Endodermal cell (in vitro differentiated cells): ENCODE measurements at regions not wholly inside any gene's neighbourhood (a gene's known extent, or its start where the extent isn't known, plus 50 kb on each side); places are given as distances from the start of the nearest gene placed in this dataset.

Experiments used
- DNase-seq: peaks from one replicate; pipeline ENCODE4 v3.0.0-alpha.2; 2017
- H3K27ac ChIP-seq: 2 replicates; pipeline ENCODE4 v1.5.1; 2013; ENCODE audit warnings: mild to moderate bottlenecking, low read depth, low read length, moderate library complexity
- H3K27me3 ChIP-seq: 2 replicates; pipeline ENCODE4 v1.6.1; 2013; ENCODE audit warnings: mild to moderate bottlenecking, low read length, moderate library complexity; ENCODE audit not compliant: insufficient read depth, control insufficient read depth, poor library complexity, severe bottlenecking
- H3K36me3 ChIP-seq: 2 replicates; pipeline ENCODE4 v1.7.0; 2013; ENCODE audit warnings: mild to moderate bottlenecking, low read length, moderate library complexity; ENCODE audit not compliant: control insufficient read depth, insufficient read depth
- H3K4me1 ChIP-seq: one replicate; pipeline ENCODE4 v1.7.0; 2013; ENCODE audit warnings: low read length; ENCODE audit not compliant: control insufficient read depth, insufficient read depth
- H3K4me3 ChIP-seq: 2 replicates; pipeline ENCODE4 v1.5.1; 2013; ENCODE audit warnings: mild to moderate bottlenecking, low read length, moderate library complexity
- H3K9ac ChIP-seq: 2 replicates; pipeline ENCODE4 v1.6.1; 2013; ENCODE audit warnings: mild to moderate bottlenecking, low read length, moderate library complexity; ENCODE audit not compliant: poor library complexity, severe bottlenecking; ENCODE audit errors: extremely low read depth
- H3K9me3 ChIP-seq: 2 replicates; pipeline ENCODE4 v1.6.1; 2013; ENCODE audit warnings: mild to moderate bottlenecking, low read length, moderate library complexity; ENCODE audit not compliant: control insufficient read depth
- H3K27ac Mint-ChIP-seq: 2 replicates; pipeline ENCODE4 v1.8.0; 2020; ENCODE audit warnings: mixed read lengths
- H3K27me3 Mint-ChIP-seq: 2 replicates; pipeline ENCODE4 v1.8.0; 2021; ENCODE audit warnings: mild to moderate bottlenecking, mixed read lengths; ENCODE audit not compliant: insufficient read depth
- H3K36me3 Mint-ChIP-seq: 2 replicates; pipeline ENCODE4 v1.8.0; 2020; ENCODE audit warnings: low read depth, mixed read lengths
- H3K4me1 Mint-ChIP-seq: 2 replicates; pipeline ENCODE4 v1.8.0; 2020; ENCODE audit warnings: mixed read lengths
- H3K4me3 Mint-ChIP-seq: 2 replicates; pipeline ENCODE4 v1.8.0; 2020; ENCODE audit warnings: mild to moderate bottlenecking, moderate library complexity, mixed read lengths
- H3K9me3 Mint-ChIP-seq: 2 replicates; pipeline ENCODE4 v1.8.0; 2020; ENCODE audit warnings: mild to moderate bottlenecking, mixed read lengths
- CTCF ChIP-seq: fragments of 200-600 bp; sonication (generic); conservative IDR thresholded peaks from 2 replicates; pipeline ENCODE4 v1.5.0; 2021; ENCODE audit warnings: antibody characterized with exemption, mild to moderate bottlenecking
- WGBS, 2 experiments: methylation state at CpG; one replicate each; pipeline versions ENCODE4 v1.1.5 to v1.1.7; 2013; ENCODE audit warnings: missing lambda C conversion rate in 2 of 2, mixed read lengths in 1 of 2; ENCODE audit not compliant: insufficient coverage in 1 of 2, insufficient read length in 1 of 2; 5-methylcytosine and 5-hydroxymethylcytosine counted together

GRCh38 chr3:194939532-194939909 lies 253.8 kb downstream of the FAM43A start:
- no peaks in the 10 kb centered on the region for H3K27me3 ChIP-seq
- Mint-ChIP-seq H3K27ac (no peak overlapping the region), H3K4me3 (no peak overlapping the region), H3K27me3 (no peaks in the 10 kb centered on the region), H3K36me3 (no peaks in the 10 kb centered on the region), H3K4me1 (no peaks in the 10 kb centered on the region), H3K9me3 (peaks cover 1% of the 10 kb centered on the region)
- no peak for DNase-seq
- H3K4me3 ChIP-seq: no peak overlapping the region
- H3K9me3 ChIP-seq: no peaks in the 10 kb centered on the region
- H3K4me1 ChIP-seq: no peaks in the 10 kb centered on the region
- no peaks in the 10 kb centered on the region for H3K36me3 ChIP-seq
- TF ChIP-seq CTCF: no peak
- WGBS, 2 experiments: 66 to 80% methylated on average over 3 to 6 of the region's 6 CpGs
- no peak overlapping the region for H3K9ac ChIP-seq
- no peak overlapping the region for H3K27ac ChIP-seq

- no peaks in the 10 kb centered on the region for H3K36me3 ChIP-seq
- H3K9ac ChIP-seq: no peak overlapping the region
- no peaks in the 10 kb centered on the region for H3K4me1 ChIP-seq
- H3K4me1 Mint-ChIP-seq: no peaks in the 10 kb centered on the region
- no peak overlapping the region for H3K4me3 Mint-ChIP-seq
- WGBS, 2 experiments: 88 to 92% methylated on average over 10 to 17 of the region's 17 CpGs
- no peaks in the 10 kb centered on the region for H3K9me3 ChIP-seq
- H3K27ac Mint-ChIP-seq: no peak overlapping the region
- no peaks in the 10 kb centered on the region for H3K27me3 Mint-ChIP-seq
- no peaks in the 10 kb centered on the region for H3K27me3 ChIP-seq
- DNase-seq: no peak
- no peak overlapping the region for H3K4me3 ChIP-seq
- H3K36me3 Mint-ChIP-seq: no peaks in the 10 kb centered on the region
- TF ChIP-seq CTCF: no peak
- peaks cover 1% of the 10 kb centered on the region for H3K9me3 Mint-ChIP-seq
- no peak overlapping the region for H3K27ac ChIP-seq
Measured at GRCh38 chr3:194939949-194940770, 254.5 kb downstream of the FAM43A start.

GRCh38 chr3:194941360-194941955 lies 255.8 kb downstream of the FAM43A start:
- 94 to 100% methylated on average over 5 to 9 of the region's 9 CpGs for WGBS, 2 experiments
- Mint-ChIP-seq H3K27me3 (no peaks in the 10 kb centered on the region), H3K4me1 (no peaks in the 10 kb centered on the region), H3K27ac (no peak overlapping the region), H3K4me3 (no peak overlapping the region), H3K9me3 (peaks cover 1% of the 10 kb centered on the region), H3K36me3 (no peaks in the 10 kb centered on the region)
- no peak for TF ChIP-seq CTCF
- no peak for DNase-seq
- Histone ChIP-seq H3K4me1 (no peaks in the 10 kb centered on the region), H3K4me3 (no peak overlapping the region), H3K27ac (no peak overlapping the region), H3K36me3 (no peaks in the 10 kb centered on the region), H3K9me3 (no peaks in the 10 kb centered on the region), H3K9ac (no peak overlapping the region), H3K27me3 (no peaks in the 10 kb centered on the region)
